Liver (tissue), 8 donors: ENCODE measurements at regions not wholly inside any gene's neighbourhood (a gene's known extent, or its start where the extent isn't known, plus 50 kb on each side); places are given as distances from the start of the nearest gene placed in this dataset.

Experiments
- DNase-seq: peaks from one replicate; pipeline ENCODE4 v3.0.0-alpha.2; 2017; ENCODE audit warnings: low spot score
- H3K27ac ChIP-seq, 2 donors: one replicate each; pipeline ENCODE4 v1.7.0; 2013; ENCODE audit warnings: inconsistent platforms in 2 of 2, low read length in 2 of 2, control low read depth in 1 of 2, low read depth in 1 of 2, mild to moderate bottlenecking in 1 of 2
- H3K27me3 ChIP-seq, 4 donors: one replicate each; pipeline versions ENCODE4 v1.6.1 to v1.7.0; 2013; ENCODE audit warnings: low read length in 3 of 4, inconsistent platforms in 1 of 4, mild to moderate bottlenecking in 1 of 4, moderate library complexity in 1 of 4; ENCODE audit not compliant: control insufficient read depth in 4 of 4, insufficient read depth in 4 of 4
- H3K36me3 ChIP-seq, 4 donors: one replicate each; pipeline versions ENCODE4 v1.6.1 to v1.7.0; 2013; ENCODE audit warnings: low read length in 3 of 4, mild to moderate bottlenecking in 3 of 4, low read depth in 1 of 4, moderate library complexity in 1 of 4; ENCODE audit not compliant: control insufficient read depth in 4 of 4, insufficient read depth in 3 of 4
- H3K4me1 ChIP-seq, 4 donors: one replicate each; pipeline versions ENCODE4 v1.6.1 to v1.7.0; 2013; ENCODE audit warnings: low read length in 3 of 4, mild to moderate bottlenecking in 3 of 4, moderate library complexity in 1 of 4; ENCODE audit not compliant: control insufficient read depth in 4 of 4, insufficient read depth in 4 of 4
- H3K4me3 ChIP-seq, 3 donors: one replicate each; pipeline versions ENCODE4 v1.6.1 to v1.7.0; 2013; ENCODE audit warnings: low read length in 3 of 3, control low read depth in 1 of 3, low read depth in 1 of 3, mild to moderate bottlenecking in 1 of 3
- H3K9ac ChIP-seq, 2 donors: one replicate each; pipeline ENCODE4 v1.7.0; 2013; ENCODE audit warnings: low read length in 2 of 2, mild to moderate bottlenecking in 2 of 2, moderate library complexity in 2 of 2, control low read depth in 1 of 2, low read depth in 1 of 2
- H3K9me3 ChIP-seq, 4 donors: one replicate each; pipeline versions ENCODE4 v1.6.1 to v1.7.0; 2013; ENCODE audit warnings: low read length in 3 of 4; ENCODE audit not compliant: control insufficient read depth in 4 of 4
- EGR1 ChIP-seq, 2 donors: IDR thresholded peaks; 2 replicates each; pipeline ENCODE4 v1.6.1; 2016 to 2018; ENCODE audit warnings: antibody characterized with exemption in 2 of 2, low read depth in 2 of 2
- FOXA1 ChIP-seq: IDR thresholded peaks from 2 replicates; pipeline ENCODE4 v1.6.1; 2016; ENCODE audit warnings: antibody characterized with exemption
- FOXA2 ChIP-seq: IDR thresholded peaks from 2 replicates; pipeline ENCODE4 v1.6.1; 2016; ENCODE audit warnings: antibody characterized with exemption
- GABPA ChIP-seq, 2 donors: IDR thresholded peaks in 1 of 2; conservative IDR thresholded peaks in 1 of 2; 2 replicates each; pipeline ENCODE4 v1.6.1; 2016; ENCODE audit warnings: antibody characterized with exemption in 2 of 2, mild to moderate bottlenecking in 1 of 2, moderate library complexity in 1 of 2
- HNF4A ChIP-seq, 2 donors: conservative IDR thresholded peaks; 2 replicates each; pipeline ENCODE4 v1.6.1; 2016; ENCODE audit warnings: antibody characterized with exemption in 2 of 2, mild to moderate bottlenecking in 2 of 2
- HNF4G ChIP-seq: IDR thresholded peaks from 2 replicates; pipeline ENCODE4 v1.6.1; 2016; ENCODE audit warnings: antibody characterized with exemption
- JUND ChIP-seq, 2 donors: IDR thresholded peaks; 2 replicates each; pipeline ENCODE4 v1.6.1; 2016; ENCODE audit warnings: antibody characterized with exemption in 2 of 2
- NR2F2 ChIP-seq: IDR thresholded peaks from 2 replicates; pipeline ENCODE4 v1.6.1; 2016; ENCODE audit warnings: antibody characterized with exemption
- RAD21 ChIP-seq, 2 donors: IDR thresholded peaks; 2 replicates each; pipeline ENCODE4 v1.6.1; 2016; ENCODE audit warnings: antibody characterized with exemption in 2 of 2, mild to moderate bottlenecking in 2 of 2
- RXRA ChIP-seq, 2 donors: IDR thresholded peaks; 2 replicates each; pipeline ENCODE4 v1.6.1; 2017 to 2018; ENCODE audit warnings: antibody characterized with exemption in 2 of 2, mild to moderate bottlenecking in 1 of 2
- SP1 ChIP-seq: IDR thresholded peaks from 2 replicates; pipeline ENCODE4 v1.6.1; 2018; ENCODE audit warnings: antibody characterized with exemption, mild to moderate bottlenecking
- TAF1 ChIP-seq: conservative IDR thresholded peaks from 2 replicates; pipeline ENCODE4 v1.6.1; 2016; ENCODE audit warnings: antibody characterized with exemption, mild to moderate bottlenecking
- YY1 ChIP-seq: IDR thresholded peaks from 2 replicates; pipeline ENCODE4 v1.6.1; 2016; ENCODE audit warnings: antibody characterized with exemption, mild to moderate bottlenecking
- WGBS: extraction: QIAGEN DNeasy Blood & Tissue Kit; methylation state at CpG from one replicate; pipeline ENCODE4 v1.1.7; 2013; 5-methylcytosine and 5-hydroxymethylcytosine counted together
- TF ChIP-seq, protein P1 (sequence below): fragments of 150-350 bp; IDR thresholded peaks from 2 replicates; pipeline ENCODE4 v1.5.1; 2017; ENCODE audit warnings: improper control_type of control experiment, low read depth, low read length; ENCODE audit not compliant: missing input control
- TF ChIP-seq, protein P2 (sequence below): IDR thresholded peaks from 2 replicates; pipeline ENCODE4 v1.6.1; 2016; ENCODE audit warnings: antibody characterized with exemption
- TF ChIP-seq, protein P3 (sequence below): IDR thresholded peaks from 2 replicates; pipeline ENCODE4 v1.6.1; 2016; ENCODE audit warnings: antibody characterized with exemption
- TF ChIP-seq, protein P4 (sequence below): IDR thresholded peaks from 2 replicates; pipeline ENCODE4 v1.6.1; 2016; ENCODE audit warnings: antibody characterized with exemption, mild to moderate bottlenecking
- TF ChIP-seq, protein P5 (sequence below): IDR thresholded peaks from 2 replicates; pipeline ENCODE4 v1.6.1; 2016; ENCODE audit warnings: antibody characterized with exemption
- donor health status: healthy.
- donor health status: healthy.
- donor health status: healthy.
- donor health status: healthy.
- donor health status: healthy.

DNA sequence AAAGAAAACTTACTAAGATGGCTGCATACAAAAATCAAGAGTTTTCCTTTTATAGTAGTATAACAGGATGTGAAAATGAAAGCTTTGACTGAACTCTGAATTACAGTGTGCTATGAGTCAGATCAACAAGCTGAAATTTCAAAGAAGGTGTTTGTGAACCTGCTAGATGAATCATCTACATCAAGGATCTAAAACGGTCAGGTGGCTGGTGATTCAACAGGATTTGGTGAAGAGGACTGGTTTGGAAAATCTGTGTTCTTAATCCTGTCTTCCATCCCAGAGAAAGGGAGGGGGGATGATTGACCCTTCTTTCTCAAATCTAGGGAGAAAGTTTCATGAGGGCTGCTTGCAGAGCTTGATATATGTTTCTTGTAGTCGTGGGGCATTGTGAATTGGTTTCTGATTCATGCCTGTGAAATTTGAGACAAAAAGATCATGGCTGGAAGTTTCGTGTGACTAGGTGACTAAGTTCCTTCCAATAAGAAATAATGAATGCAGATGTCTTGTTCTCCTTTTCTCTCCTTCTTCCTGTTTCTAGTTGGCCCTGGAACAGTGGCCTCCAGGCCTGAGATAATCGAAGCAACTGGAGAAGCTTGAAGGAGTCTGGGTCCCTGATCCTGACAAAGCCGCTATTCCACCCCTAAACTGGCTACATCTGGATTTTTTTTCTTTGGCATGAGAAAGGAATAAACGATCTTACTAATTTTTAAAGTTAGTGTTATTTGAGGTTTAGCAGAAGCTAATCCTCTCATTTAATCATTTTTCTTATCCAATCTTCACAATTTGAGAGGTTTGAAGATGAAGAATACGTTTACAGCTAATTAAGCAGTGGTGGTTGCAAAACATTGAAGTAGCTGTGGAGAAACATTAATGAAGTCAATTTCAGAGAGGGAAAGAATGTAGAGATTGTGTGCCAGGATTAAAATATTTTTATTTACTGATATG is 67.2 kb downstream of the MRPS30 start:
- DNase-seq = no peak
- 62% methylated on average over 7 of the region's 7 CpGs for WGBS
- no peak overlapping the region for H3K9ac ChIP-seq
- no peak overlapping the region for H3K4me3 ChIP-seq
- H3K27me3 ChIP-seq = no peaks in the 10 kb centered on the region
- H3K9me3 ChIP-seq = no peaks in the 10 kb centered on the region
- no peaks in the 10 kb centered on the region for H3K36me3 ChIP-seq
- H3K4me1 ChIP-seq = no peaks in the 10 kb centered on the region
- no peak for TF ChIP-seq SP1
- no peak for TF ChIP-seq TAF1
- TF ChIP-seq RXRA (IDR thresholded peaks at IDR 0.05) = no peak
- TF ChIP-seq, protein P1, sequence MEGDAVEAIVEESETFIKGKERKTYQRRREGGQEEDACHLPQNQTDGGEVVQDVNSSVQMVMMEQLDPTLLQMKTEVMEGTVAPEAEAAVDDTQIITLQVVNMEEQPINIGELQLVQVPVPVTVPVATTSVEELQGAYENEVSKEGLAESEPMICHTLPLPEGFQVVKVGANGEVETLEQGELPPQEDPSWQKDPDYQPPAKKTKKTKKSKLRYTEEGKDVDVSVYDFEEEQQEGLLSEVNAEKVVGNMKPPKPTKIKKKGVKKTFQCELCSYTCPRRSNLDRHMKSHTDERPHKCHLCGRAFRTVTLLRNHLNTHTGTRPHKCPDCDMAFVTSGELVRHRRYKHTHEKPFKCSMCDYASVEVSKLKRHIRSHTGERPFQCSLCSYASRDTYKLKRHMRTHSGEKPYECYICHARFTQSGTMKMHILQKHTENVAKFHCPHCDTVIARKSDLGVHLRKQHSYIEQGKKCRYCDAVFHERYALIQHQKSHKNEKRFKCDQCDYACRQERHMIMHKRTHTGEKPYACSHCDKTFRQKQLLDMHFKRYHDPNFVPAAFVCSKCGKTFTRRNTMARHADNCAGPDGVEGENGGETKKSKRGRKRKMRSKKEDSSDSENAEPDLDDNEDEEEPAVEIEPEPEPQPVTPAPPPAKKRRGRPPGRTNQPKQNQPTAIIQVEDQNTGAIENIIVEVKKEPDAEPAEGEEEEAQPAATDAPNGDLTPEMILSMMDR = no peak
- no peak for TF ChIP-seq HNF4G
- TF ChIP-seq, protein P2, sequence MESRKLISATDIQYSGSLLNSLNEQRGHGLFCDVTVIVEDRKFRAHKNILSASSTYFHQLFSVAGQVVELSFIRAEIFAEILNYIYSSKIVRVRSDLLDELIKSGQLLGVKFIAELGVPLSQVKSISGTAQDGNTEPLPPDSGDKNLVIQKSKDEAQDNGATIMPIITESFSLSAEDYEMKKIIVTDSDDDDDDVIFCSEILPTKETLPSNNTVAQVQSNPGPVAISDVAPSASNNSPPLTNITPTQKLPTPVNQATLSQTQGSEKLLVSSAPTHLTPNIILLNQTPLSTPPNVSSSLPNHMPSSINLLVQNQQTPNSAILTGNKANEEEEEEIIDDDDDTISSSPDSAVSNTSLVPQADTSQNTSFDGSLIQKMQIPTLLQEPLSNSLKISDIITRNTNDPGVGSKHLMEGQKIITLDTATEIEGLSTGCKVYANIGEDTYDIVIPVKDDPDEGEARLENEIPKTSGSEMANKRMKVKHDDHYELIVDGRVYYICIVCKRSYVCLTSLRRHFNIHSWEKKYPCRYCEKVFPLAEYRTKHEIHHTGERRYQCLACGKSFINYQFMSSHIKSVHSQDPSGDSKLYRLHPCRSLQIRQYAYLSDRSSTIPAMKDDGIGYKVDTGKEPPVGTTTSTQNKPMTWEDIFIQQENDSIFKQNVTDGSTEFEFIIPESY = no peak
- TF ChIP-seq FOXA2 = no peak
- no peak overlapping the region for H3K27ac ChIP-seq

DNA sequence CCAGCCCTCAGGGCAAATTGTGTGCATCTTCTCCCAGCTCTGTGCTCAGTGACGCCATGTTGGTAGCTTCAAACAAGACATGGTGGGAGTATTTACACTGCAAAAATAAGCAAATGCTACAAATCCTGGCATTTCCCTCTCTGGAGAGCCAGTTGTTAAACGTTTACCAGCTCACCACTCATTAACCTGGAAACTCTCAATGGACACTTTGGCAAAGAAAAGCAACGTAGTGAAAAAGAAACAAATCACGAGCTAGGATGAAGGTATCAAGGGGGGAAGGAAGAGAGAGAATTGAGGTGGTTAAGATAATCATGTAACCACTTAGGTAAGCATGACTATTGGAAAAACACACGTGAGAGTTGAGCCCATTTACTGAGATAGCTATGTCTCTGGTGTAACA is 72.5 kb downstream of the MRPS30 start:
- no peak overlapping the region for H3K27ac ChIP-seq
- peaks cover 0 to 7% (median 4%) of the 10 kb centered on the region in 4 donors for H3K9me3 ChIP-seq
- TF ChIP-seq YY1 (no peak), TAF1 (no peak), HNF4A (conservative IDR thresholded peaks at IDR 0.05) (no peak), RAD21 (IDR thresholded peaks at IDR 0.05) (no peak), GABPA (IDR thresholded peaks at IDR 0.05 in 1 of 2, conservative IDR thresholded peaks at IDR 0.05 in 1 of 2) (no peak), FOXA2 (no peak), NR2F2 (no peak), SP1 (no peak), JUND (IDR thresholded peaks at IDR 0.05) (no peak), HNF4G (no peak), FOXA1 (no peak), EGR1 (IDR thresholded peaks at IDR 0.05; ENCODE audit: low read depth in 2 of 2) (no peak), RXRA (IDR thresholded peaks at IDR 0.05) (no peak)
- TF ChIP-seq, protein P1 = no peak
- TF ChIP-seq, protein P2 = no peak
- TF ChIP-seq, protein P3, sequence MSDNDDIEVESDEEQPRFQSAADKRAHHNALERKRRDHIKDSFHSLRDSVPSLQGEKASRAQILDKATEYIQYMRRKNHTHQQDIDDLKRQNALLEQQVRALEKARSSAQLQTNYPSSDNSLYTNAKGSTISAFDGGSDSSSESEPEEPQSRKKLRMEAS = no peak
- TF ChIP-seq, protein P4, sequence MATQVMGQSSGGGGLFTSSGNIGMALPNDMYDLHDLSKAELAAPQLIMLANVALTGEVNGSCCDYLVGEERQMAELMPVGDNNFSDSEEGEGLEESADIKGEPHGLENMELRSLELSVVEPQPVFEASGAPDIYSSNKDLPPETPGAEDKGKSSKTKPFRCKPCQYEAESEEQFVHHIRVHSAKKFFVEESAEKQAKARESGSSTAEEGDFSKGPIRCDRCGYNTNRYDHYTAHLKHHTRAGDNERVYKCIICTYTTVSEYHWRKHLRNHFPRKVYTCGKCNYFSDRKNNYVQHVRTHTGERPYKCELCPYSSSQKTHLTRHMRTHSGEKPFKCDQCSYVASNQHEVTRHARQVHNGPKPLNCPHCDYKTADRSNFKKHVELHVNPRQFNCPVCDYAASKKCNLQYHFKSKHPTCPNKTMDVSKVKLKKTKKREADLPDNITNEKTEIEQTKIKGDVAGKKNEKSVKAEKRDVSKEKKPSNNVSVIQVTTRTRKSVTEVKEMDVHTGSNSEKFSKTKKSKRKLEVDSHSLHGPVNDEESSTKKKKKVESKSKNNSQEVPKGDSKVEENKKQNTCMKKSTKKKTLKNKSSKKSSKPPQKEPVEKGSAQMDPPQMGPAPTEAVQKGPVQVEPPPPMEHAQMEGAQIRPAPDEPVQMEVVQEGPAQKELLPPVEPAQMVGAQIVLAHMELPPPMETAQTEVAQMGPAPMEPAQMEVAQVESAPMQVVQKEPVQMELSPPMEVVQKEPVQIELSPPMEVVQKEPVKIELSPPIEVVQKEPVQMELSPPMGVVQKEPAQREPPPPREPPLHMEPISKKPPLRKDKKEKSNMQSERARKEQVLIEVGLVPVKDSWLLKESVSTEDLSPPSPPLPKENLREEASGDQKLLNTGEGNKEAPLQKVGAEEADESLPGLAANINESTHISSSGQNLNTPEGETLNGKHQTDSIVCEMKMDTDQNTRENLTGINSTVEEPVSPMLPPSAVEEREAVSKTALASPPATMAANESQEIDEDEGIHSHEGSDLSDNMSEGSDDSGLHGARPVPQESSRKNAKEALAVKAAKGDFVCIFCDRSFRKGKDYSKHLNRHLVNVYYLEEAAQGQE = no peak
- TF ChIP-seq, protein P5, sequence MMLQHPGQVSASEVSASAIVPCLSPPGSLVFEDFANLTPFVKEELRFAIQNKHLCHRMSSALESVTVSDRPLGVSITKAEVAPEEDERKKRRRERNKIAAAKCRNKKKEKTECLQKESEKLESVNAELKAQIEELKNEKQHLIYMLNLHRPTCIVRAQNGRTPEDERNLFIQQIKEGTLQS = no peak
- WGBS = 32% methylated on average over 5 of the region's 5 CpGs
- DNase-seq = no peak
- H3K9ac ChIP-seq = no peak overlapping the region
- no peaks in the 10 kb centered on the region for H3K27me3 ChIP-seq
- no peak overlapping the region for H3K4me3 ChIP-seq
- no peaks in the 10 kb centered on the region for H3K4me1 ChIP-seq
- no peaks in the 10 kb centered on the region for H3K36me3 ChIP-seq
